HEK293 (cell line): ENCODE measurements at regions not wholly inside any gene's neighbourhood (a gene's known extent, or its start where the extent isn't known, plus 50 kb on each side); places are given as distances from the start of the nearest gene placed in this dataset.

Experiments
- CTCF ChIA-PET: fragments of 350-600 bp; formaldehyde crosslinking; extraction: SDS; loops from one replicate; lab custom pipeline; 2021; ENCODE audit warnings: antibody characterized with exemption; lab: Yijun Ruan, JAX
- POLR2A ChIA-PET: fragments of 300-600 bp; formaldehyde crosslinking; extraction: SDS; loops from one replicate; lab custom pipeline; 2020; ENCODE audit warnings: antibody characterized with exemption, inconsistent platforms; lab: Yijun Ruan, JAX
- H3K27ac ChIP-seq: fragments of 200-500 bp; sonication (Bioruptor generic); 2 replicates; pipeline ENCODE4 v1.5.1; 2014; ENCODE audit warnings: low read depth, low read length, control low read depth, inconsistent platforms; ENCODE audit errors: extremely low read depth
- H3K36me3 ChIP-seq, 2 experiments: fragments of 200-500 bp in 1 of 2; sonication (Bioruptor generic) in 1 of 2; 1 replicate in 1 of 2; 2 replicates in 1 of 2; pipeline ENCODE4 v1.5.1; 2014 to 2017; ENCODE audit warnings: inconsistent platforms in 2 of 2, low read length in 2 of 2; ENCODE audit not compliant: control insufficient read depth in 2 of 2, insufficient read depth in 1 of 2
- H3K4me1 ChIP-seq: fragments of 200-500 bp; sonication (Bioruptor generic); 2 replicates; pipeline ENCODE4 v1.5.1; 2014; ENCODE audit warnings: mild to moderate bottlenecking, low read length, inconsistent platforms; ENCODE audit not compliant: control insufficient read depth, insufficient read depth
- H3K4me3 ChIP-seq: 2 replicates; pipeline ENCODE4 v1.5.1; 2011; ENCODE audit warnings: low read depth, mild to moderate bottlenecking, control low read depth, low read length, moderate library complexity
- H3K9me3 ChIP-seq: fragments of 200-500 bp; sonication (Bioruptor generic); 2 replicates; pipeline ENCODE4 v1.5.1; 2014; ENCODE audit warnings: low read depth, low read length, inconsistent platforms; ENCODE audit not compliant: control insufficient read depth, insufficient read depth
- ATF2 ChIP-seq: fragments of 450-650 bp; formaldehyde crosslinking; IDR thresholded peaks from 2 replicates; pipeline ENCODE4 v1.5.1; 2016; ENCODE audit warnings: missing biosample characterization, missing genetic modification characterization, low read depth
- ZBTB10 ChIP-seq: fragments of 450-650 bp; formaldehyde crosslinking; IDR thresholded peaks from 2 replicates; pipeline ENCODE4 v1.5.1; 2016; ENCODE audit warnings: missing biosample characterization, missing genetic modification characterization
- ZBTB11 ChIP-seq: fragments of 450-650 bp; formaldehyde crosslinking; conservative IDR thresholded peaks from 2 replicates; pipeline ENCODE4 v1.5.1; 2016; ENCODE audit warnings: low read depth, missing biosample characterization, missing genetic modification characterization
- ZBTB26 ChIP-seq: fragments of 450-650 bp; formaldehyde crosslinking; optimal IDR thresholded peaks from 2 replicates; pipeline ENCODE3; 2016; ENCODE audit warnings: missing biosample characterization, mild to moderate bottlenecking, missing genetic modification characterization
- ZBTB7A ChIP-seq: fragments of 450-650 bp; formaldehyde crosslinking; IDR thresholded peaks from 2 replicates; pipeline ENCODE4 v1.5.1; 2016; ENCODE audit warnings: low read depth, missing biosample characterization, missing genetic modification characterization
- ZFP3 ChIP-seq: fragments of 450-650 bp; formaldehyde crosslinking; IDR thresholded peaks from 2 replicates; pipeline ENCODE4 v1.5.1; 2016; ENCODE audit warnings: low read depth, missing biosample characterization, missing genetic modification characterization
- ZNF10 ChIP-seq: fragments of 450-650 bp; formaldehyde crosslinking; IDR thresholded peaks from 2 replicates; pipeline ENCODE4 v1.5.1; 2017; ENCODE audit warnings: missing biosample characterization, missing genetic modification characterization
- ZNF146 ChIP-seq: fragments of 450-650 bp; formaldehyde crosslinking; IDR thresholded peaks from 2 replicates; pipeline ENCODE4 v1.5.1; 2016; ENCODE audit warnings: missing biosample characterization, missing genetic modification characterization
- ZNF23 ChIP-seq: fragments of 450-650 bp; formaldehyde crosslinking; IDR thresholded peaks from 2 replicates; pipeline ENCODE4 v1.5.1; 2016; ENCODE audit warnings: missing biosample characterization, missing genetic modification characterization, borderline replicate concordance
- ZNF302 ChIP-seq: fragments of 450-650 bp; formaldehyde crosslinking; IDR thresholded peaks from 2 replicates; pipeline ENCODE4 v1.5.1; 2016; ENCODE audit warnings: missing biosample characterization, missing genetic modification characterization, low read depth
- ZNF366 ChIP-seq: fragments of 450-650 bp; formaldehyde crosslinking; conservative IDR thresholded peaks from 2 replicates; pipeline ENCODE4 v1.5.1; 2016; ENCODE audit warnings: missing biosample characterization, missing genetic modification characterization
- ZNF510 ChIP-seq: fragments of 450-650 bp; formaldehyde crosslinking; IDR thresholded peaks from 2 replicates; pipeline ENCODE4 v1.5.1; 2018; ENCODE audit warnings: mild to moderate bottlenecking, missing genetic modification characterization, missing biosample characterization; ENCODE audit not compliant: insufficient replicate concordance
- ZNF561 ChIP-seq: fragments of 450-650 bp; IDR thresholded peaks from 2 replicates; pipeline ENCODE4 v1.5.1; 2018; ENCODE audit warnings: missing biosample characterization, missing genetic modification characterization, borderline replicate concordance
- ZNF600 ChIP-seq: fragments of 450-650 bp; formaldehyde crosslinking; IDR thresholded peaks from 2 replicates; pipeline ENCODE4 v1.5.1; 2016; ENCODE audit warnings: missing biosample characterization, missing genetic modification characterization
- ZNF610 ChIP-seq: fragments of 450-650 bp; formaldehyde crosslinking; IDR thresholded peaks from 2 replicates; pipeline ENCODE4 v1.5.1; 2016; ENCODE audit warnings: missing biosample characterization, missing genetic modification characterization, borderline replicate concordance
- ZNF621 ChIP-seq: fragments of 450-650 bp; formaldehyde crosslinking; IDR thresholded peaks from 2 replicates; pipeline ENCODE4 v1.5.1; 2017; ENCODE audit warnings: missing biosample characterization, missing genetic modification characterization
- ZNF645 ChIP-seq: fragments of 450-650 bp; formaldehyde crosslinking; IDR thresholded peaks from 2 replicates; pipeline ENCODE4; 2016; ENCODE audit warnings: missing biosample characterization, missing genetic modification characterization
- ZNF660 ChIP-seq: fragments of 450-650 bp; IDR thresholded peaks from 2 replicates; pipeline ENCODE4 v1.5.1; 2018; ENCODE audit warnings: missing biosample characterization, mild to moderate bottlenecking, missing genetic modification characterization
- ZNF776 ChIP-seq: fragments of 450-650 bp; formaldehyde crosslinking; IDR thresholded peaks from 2 replicates; pipeline ENCODE4 v1.5.0; 2017; ENCODE audit warnings: missing biosample characterization, missing genetic modification characterization, borderline replicate concordance
- ZNF777 ChIP-seq: fragments of 450-650 bp; formaldehyde crosslinking; IDR thresholded peaks from 2 replicates; pipeline ENCODE4 v1.5.1; 2017; ENCODE audit warnings: missing biosample characterization, missing genetic modification characterization, borderline replicate concordance
- ZNF791 ChIP-seq: fragments of 450-650 bp; formaldehyde crosslinking; IDR thresholded peaks from 2 replicates; pipeline ENCODE4 v1.5.1; 2016; ENCODE audit warnings: missing biosample characterization, missing genetic modification characterization
- ZNF843 ChIP-seq: fragments of 450-650 bp; formaldehyde crosslinking; IDR thresholded peaks from 2 replicates; pipeline ENCODE4 v1.5.1; 2016; ENCODE audit warnings: missing biosample characterization, missing genetic modification characterization
- ZSCAN4 ChIP-seq: fragments of 450-650 bp; formaldehyde crosslinking; IDR thresholded peaks from 2 replicates; pipeline ENCODE4 v1.5.1; 2017; ENCODE audit warnings: missing biosample characterization, missing genetic modification characterization
- ZXDB ChIP-seq: fragments of 450-650 bp; formaldehyde crosslinking; IDR thresholded peaks from 2 replicates; pipeline ENCODE4 v1.5.1; 2016; ENCODE audit warnings: missing biosample characterization, missing genetic modification characterization

GRCh38 chr2:183696028-183696427 lies 571.8 kb downstream of the NUP35 start:
- Histone ChIP-seq H3K4me1 (no peaks in the 10 kb centered on the region), H3K27ac (no peak overlapping the region), H3K36me3 (no peaks in the 10 kb centered on the region), H3K9me3 (no peaks in the 10 kb centered on the region), H3K4me3 (no peak overlapping the region)
- ChIA-PET POLR2A (no interaction called here), CTCF (no interaction called here)
- TF ChIP-seq ZNF146 (tag by site-specific recombination) (no peak), ZNF366 (tag by site-specific recombination) (no peak), ZNF645 (tag by site-specific recombination) (no peak), ZNF302 (no peak), ZNF600 (tag by site-specific recombination) (no peak), ZNF776 (tag by site-specific recombination) (no peak), ZBTB26 (tag by site-specific recombination) (no peak), ZXDB (no peak), ZNF561 (tag by site-specific recombination) (no peak), ZNF777 (tag by site-specific recombination) (no peak), ZNF510 (tag by site-specific recombination) (no peak), ZBTB11 (tag by site-specific recombination) (no peak), ZNF23 (no peak), ZSCAN4 (no peak)

- POLR2A ChIA-PET: no interaction called here
- TF ChIP-seq ZNF791 (tag by site-specific recombination): no peak
- no peak for TF ChIP-seq ZNF660 (tag by site-specific recombination)
- TF ChIP-seq ZNF621 (tag by site-specific recombination): no peak
- TF ChIP-seq ZBTB10 (tag by site-specific recombination): no peak
- no peak for TF ChIP-seq ZFP3 (tag by site-specific recombination)
- TF ChIP-seq ZNF843 (tag by site-specific recombination): no peak
- no peak for TF ChIP-seq ZNF610 (tag by site-specific recombination)
- TF ChIP-seq ZBTB7A (tag by site-specific recombination): no peak
- TF ChIP-seq ZNF10 (tag by site-specific recombination): no peak
- TF ChIP-seq ZSCAN4: no peak
- no peak for TF ChIP-seq ATF2
- no peaks in the 10 kb centered on the region for H3K9me3 ChIP-seq
- H3K4me3 ChIP-seq: no peak overlapping the region
- CTCF ChIA-PET: no interaction called here
- H3K36me3 ChIP-seq: no peaks in the 10 kb centered on the region
- H3K27ac ChIP-seq: no peak overlapping the region
- no peaks in the 10 kb centered on the region for H3K4me1 ChIP-seq
Observed at GRCh38 chr2:183709829-183710228, 585.6 kb downstream of the NUP35 start.
